ENCODE measurements at regions not wholly inside any gene's neighbourhood (a gene's known extent, or its start where the extent isn't known, plus 50 kb on each side); places are given as distances from the start of the nearest gene placed in this dataset.
"Not testable (repeated sequence)": the region's sequence is repeated elsewhere in the genome, so short reads cannot be mapped to it uniquely, and the experiment has no call there.

- H3K27ac Mint-ChIP-seq: peak overlapping the region; percentile 99
Observed at GRCh38 chr5:119299242-119299614, 56.6 kb upstream of the TNFAIP8 start.

GRCh38 chr5:119299615-119300310 is 56.1 kb upstream of the TNFAIP8 start:
- not testable (repeated sequence) for H3K9me3 Mint-ChIP-seq, H3K27me3 Mint-ChIP-seq
- H3K27ac Mint-ChIP-seq: peak overlapping the region; percentile 99
- peak overlapping the region; percentile 83 for H3K4me3 Mint-ChIP-seq
- peak; percentile 89 for DNase-seq
- H3K4me1 Mint-ChIP-seq (ENCODE audit: low read depth): peaks cover 71% of the 10 kb centered on the region
- H3K36me3 Mint-ChIP-seq (ENCODE audit: low read depth): peaks cover 45% of the 10 kb centered on the region

More at GRCh38 chr5:119299242-119299614, 56.6 kb upstream of the TNFAIP8 start:
- H3K9me3 Mint-ChIP-seq, DNase-seq, H3K27me3 Mint-ChIP-seq: not testable (repeated sequence)
- peaks cover 68% of the 10 kb centered on the region for H3K4me1 Mint-ChIP-seq (ENCODE audit: low read depth)
- H3K4me3 Mint-ChIP-seq: peak overlapping the region; percentile 83
- peaks cover 46% of the 10 kb centered on the region for H3K36me3 Mint-ChIP-seq (ENCODE audit: low read depth)

- peaks cover 42% of the 10 kb centered on the region for H3K36me3 Mint-ChIP-seq (ENCODE audit: low read depth)
- H3K4me1 Mint-ChIP-seq (ENCODE audit: low read depth): peaks cover 74% of the 10 kb centered on the region
- no peak for DNase-seq
- H3K27ac Mint-ChIP-seq: peak overlapping the region; percentile 99
- no peaks in the 10 kb centered on the region for H3K9me3 Mint-ChIP-seq
- peak overlapping the region; percentile 83 for H3K4me3 Mint-ChIP-seq
- H3K27me3 Mint-ChIP-seq: no peaks in the 10 kb centered on the region
Observed at GRCh38 chr5:119300311-119300670, 55.5 kb upstream of the TNFAIP8 start.

- H3K4me1 Mint-ChIP-seq (ENCODE audit: low read depth): peaks cover 83% of the 10 kb centered on the region
- H3K4me3 Mint-ChIP-seq: no peak overlapping the region
- no peaks in the 10 kb centered on the region for H3K27me3 Mint-ChIP-seq
- H3K9me3 Mint-ChIP-seq: no peaks in the 10 kb centered on the region
- peak overlapping the region; percentile 99 for H3K27ac Mint-ChIP-seq
- DNase-seq: no peak
- H3K36me3 Mint-ChIP-seq (ENCODE audit: low read depth): peaks cover 50% of the 10 kb centered on the region
Observed at GRCh38 chr5:119301210-119301609, 54.6 kb upstream of the TNFAIP8 start.

- Mint-ChIP-seq H3K27ac (peak overlapping the region; percentile 92), H3K36me3 (ENCODE audit: low read depth) (peaks cover 51% of the 10 kb centered on the region), H3K9me3 (no peaks in the 10 kb centered on the region), H3K4me3 (no peak overlapping the region), H3K27me3 (no peaks in the 10 kb centered on the region), H3K4me1 (ENCODE audit: low read depth) (peaks cover 88% of the 10 kb centered on the region)
- no peak for DNase-seq
Observed at GRCh38 chr5:119301906-119302305, 53.9 kb upstream of the TNFAIP8 start.

GRCh38 chr5:119302449-119302848 is 53.4 kb upstream of the TNFAIP8 start:
- Mint-ChIP-seq H3K4me1 (ENCODE audit: low read depth) (peaks cover 92% of the 10 kb centered on the region), H3K27me3 (no peaks in the 10 kb centered on the region), H3K27ac (peak overlapping the region; percentile 92), H3K9me3 (no peaks in the 10 kb centered on the region), H3K4me3 (peak overlapping the region; percentile 24), H3K36me3 (ENCODE audit: low read depth) (peaks cover 50% of the 10 kb centered on the region)
- no peak for DNase-seq

GRCh38 chr5:119302916-119303897 is 52.6 kb upstream of the TNFAIP8 start:
- Mint-ChIP-seq H3K27ac (peak overlapping the region; percentile 92), H3K4me3 (peak overlapping the region; percentile 24), H3K36me3 (ENCODE audit: low read depth) (peaks cover 51% of the 10 kb centered on the region), H3K9me3 (no peaks in the 10 kb centered on the region), H3K4me1 (ENCODE audit: low read depth) (peaks cover 94% of the 10 kb centered on the region), H3K27me3 (no peaks in the 10 kb centered on the region)
- DNase-seq: no peak

GRCh38 chr5:119304439-119305211 is 51.2 kb upstream of the TNFAIP8 start:
- H3K4me1 Mint-ChIP-seq (ENCODE audit: low read depth): peaks cover 96% of the 10 kb centered on the region
- no peaks in the 10 kb centered on the region for H3K9me3 Mint-ChIP-seq
- peak overlapping the region; percentile 92 for H3K27ac Mint-ChIP-seq
- no peak for DNase-seq
- no peaks in the 10 kb centered on the region for H3K27me3 Mint-ChIP-seq
- H3K36me3 Mint-ChIP-seq (ENCODE audit: low read depth): peaks cover 56% of the 10 kb centered on the region
- H3K4me3 Mint-ChIP-seq: peak overlapping the region; percentile 23
